Suprapubic skin (tissue), 4 donors: ENCODE measurements at regions not wholly inside any gene's neighbourhood (a gene's known extent, or its start where the extent isn't known, plus 50 kb on each side); places are given as distances from the start of the nearest gene placed in this dataset.
"Not testable (repeated sequence)": the region's sequence is repeated elsewhere in the genome, so short reads cannot be mapped to it uniquely, and the experiment has no call there.

Experiments
- DNase-seq, 2 donors: peaks; one replicate each; pipeline ENCODE4 v3.0.0-alpha.2; 2019; ENCODE audit warnings: low spot score in 2 of 2
- H3K27ac ChIP-seq: fragments of 200-600 bp; sonication (generic); one replicate; pipeline ENCODE4 v1.5.1; 2019
- H3K27me3 ChIP-seq: fragments of 200-600 bp; sonication (generic); one replicate; pipeline ENCODE4 v1.5.1; 2019
- H3K36me3 ChIP-seq: fragments of 200-600 bp; sonication (generic); one replicate; pipeline ENCODE4 v1.5.1; 2019
- H3K4me1 ChIP-seq: fragments of 200-600 bp; sonication (generic); one replicate; pipeline ENCODE4 v1.5.1; 2019
- H3K4me3 ChIP-seq: fragments of 200-600 bp; sonication (generic); one replicate; pipeline ENCODE4 v1.5.1; 2019; ENCODE audit warnings: mild to moderate bottlenecking
- H3K9me3 ChIP-seq: fragments of 200-600 bp; sonication (generic); one replicate; pipeline ENCODE4 v1.5.1; 2019
- EP300 ChIP-seq: sonication (generic); formaldehyde crosslinking; IDR thresholded peaks from one replicate; pipeline ENCODE4 v1.6.1; 2017; ENCODE audit warnings: antibody characterized with exemption
- POLR2A ChIP-seq, 2 donors: fragments of 450-650 bp; IDR thresholded peaks; one replicate each; pipeline ENCODE4 v1.6.1; 2017; ENCODE audit warnings: antibody characterized with exemption in 2 of 2, mild to moderate bottlenecking in 2 of 2, moderate library complexity in 2 of 2
- POLR2AphosphoS5 ChIP-seq, 3 donors: sonication (generic); formaldehyde crosslinking; IDR thresholded peaks; one replicate each; pipeline ENCODE4 v1.6.1; 2017; ENCODE audit warnings: antibody characterized with exemption in 3 of 3
- WGBS: methylation state at CpG from one replicate; pipeline ENCODE4 v1.1.5; 2018; 5-methylcytosine and 5-hydroxymethylcytosine counted together
- TF ChIP-seq, protein P1 (sequence below), 2 donors: fragments of 200-600 bp in 1 of 2; fragments of 450-650 bp in 1 of 2; sonication (generic) in 1 of 2; IDR thresholded peaks; one replicate each; pipeline ENCODE4 v1.5.1; 2016 to 2019; ENCODE audit warnings: antibody characterized with exemption in 2 of 2, mild to moderate bottlenecking in 1 of 2, moderate library complexity in 1 of 2

DNA sequence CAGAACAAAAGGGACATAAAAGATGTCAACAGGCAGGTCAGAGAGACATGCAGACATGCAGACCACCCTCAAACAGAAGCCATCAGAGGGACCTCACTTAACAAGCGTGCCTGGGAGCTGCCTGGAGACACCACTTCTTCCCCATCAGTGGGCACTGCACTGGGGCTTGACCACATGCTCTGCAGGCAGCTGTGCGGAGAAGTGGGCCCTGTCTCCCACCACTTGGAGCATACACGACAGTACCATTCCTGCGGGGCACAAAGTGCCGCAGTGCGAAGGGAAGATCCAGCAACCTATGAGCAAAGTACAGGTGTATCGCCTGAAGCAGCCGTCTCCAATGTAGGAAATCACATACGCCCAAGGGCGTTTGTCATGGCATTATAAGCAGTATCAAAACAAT, 150.5 kb upstream of the FOXD4L5 start:
- Histone ChIP-seq H3K4me3 (no peak overlapping the region), H3K27me3 (no peaks in the 10 kb centered on the region), H3K36me3 (no peaks in the 10 kb centered on the region), H3K27ac (no peak overlapping the region), H3K4me1 (no peaks in the 10 kb centered on the region), H3K9me3 (no peaks in the 10 kb centered on the region)
- no peak for DNase-seq
- TF ChIP-seq, protein P1, sequence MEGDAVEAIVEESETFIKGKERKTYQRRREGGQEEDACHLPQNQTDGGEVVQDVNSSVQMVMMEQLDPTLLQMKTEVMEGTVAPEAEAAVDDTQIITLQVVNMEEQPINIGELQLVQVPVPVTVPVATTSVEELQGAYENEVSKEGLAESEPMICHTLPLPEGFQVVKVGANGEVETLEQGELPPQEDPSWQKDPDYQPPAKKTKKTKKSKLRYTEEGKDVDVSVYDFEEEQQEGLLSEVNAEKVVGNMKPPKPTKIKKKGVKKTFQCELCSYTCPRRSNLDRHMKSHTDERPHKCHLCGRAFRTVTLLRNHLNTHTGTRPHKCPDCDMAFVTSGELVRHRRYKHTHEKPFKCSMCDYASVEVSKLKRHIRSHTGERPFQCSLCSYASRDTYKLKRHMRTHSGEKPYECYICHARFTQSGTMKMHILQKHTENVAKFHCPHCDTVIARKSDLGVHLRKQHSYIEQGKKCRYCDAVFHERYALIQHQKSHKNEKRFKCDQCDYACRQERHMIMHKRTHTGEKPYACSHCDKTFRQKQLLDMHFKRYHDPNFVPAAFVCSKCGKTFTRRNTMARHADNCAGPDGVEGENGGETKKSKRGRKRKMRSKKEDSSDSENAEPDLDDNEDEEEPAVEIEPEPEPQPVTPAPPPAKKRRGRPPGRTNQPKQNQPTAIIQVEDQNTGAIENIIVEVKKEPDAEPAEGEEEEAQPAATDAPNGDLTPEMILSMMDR (IDR thresholded peaks at IDR 0.05) = no peak
- TF ChIP-seq EP300 = no peak
- 93% methylated on average over 8 of the region's 10 CpGs for WGBS

DNA sequence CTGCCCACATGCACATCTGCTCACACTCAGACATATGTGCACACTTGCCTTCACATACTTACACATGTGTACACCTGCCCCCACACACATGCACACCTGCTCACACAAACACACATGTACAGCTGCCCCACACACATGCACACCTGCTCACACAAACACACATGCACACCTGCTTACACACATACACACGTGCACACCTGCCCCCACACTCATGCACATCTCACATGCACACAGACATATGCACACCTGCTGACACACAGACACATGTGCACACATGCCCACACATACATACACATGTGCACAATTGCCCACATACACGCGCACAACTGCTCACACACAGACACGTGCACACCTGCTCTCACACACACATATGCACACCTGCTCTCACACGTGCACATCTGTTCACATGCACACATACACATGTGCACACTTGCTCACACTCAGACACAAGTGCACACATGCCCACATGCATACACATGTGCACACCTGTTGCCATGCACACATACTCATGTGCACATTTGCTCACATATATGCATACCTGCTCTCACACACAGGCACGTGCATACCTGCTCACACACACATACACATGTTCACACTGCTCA, 147.8 kb upstream of the FOXD4L5 start:
- Histone ChIP-seq H3K4me1 (no peaks in the 10 kb centered on the region), H3K27me3 (no peaks in the 10 kb centered on the region), H3K27ac (no peak overlapping the region), H3K9me3 (no peaks in the 10 kb centered on the region), H3K36me3 (no peaks in the 10 kb centered on the region), H3K4me3 (no peak overlapping the region)
- no peak for DNase-seq
- TF ChIP-seq EP300 (no peak), POLR2AphosphoS5 (IDR thresholded peaks at IDR 0.05) (no peak), POLR2A (IDR thresholded peaks at IDR 0.05) (no peak)
- TF ChIP-seq, protein P1 (IDR thresholded peaks at IDR 0.05) = no peak
- WGBS = 91% methylated on average over 6 of the region's 6 CpGs

DNA sequence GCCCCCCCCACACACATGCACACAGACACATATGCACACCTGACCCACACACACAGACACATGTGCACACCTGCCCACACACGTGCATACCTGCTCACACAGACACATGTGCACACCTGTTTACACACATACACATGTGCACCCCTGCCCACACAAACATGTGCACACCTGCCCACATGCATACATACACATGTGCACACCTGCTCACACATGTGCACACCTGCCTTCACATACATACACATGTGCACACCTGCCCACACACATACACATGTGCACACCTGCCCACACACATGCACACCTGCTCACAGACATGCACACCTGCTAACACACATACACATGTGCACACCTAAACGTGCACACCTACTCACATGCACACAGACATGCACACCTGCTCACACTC, 147.0 kb upstream of the FOXD4L5 start:
- H3K27ac ChIP-seq = no peak overlapping the region
- H3K36me3 ChIP-seq = no peaks in the 10 kb centered on the region
- no peaks in the 10 kb centered on the region for H3K27me3 ChIP-seq
- WGBS = 83% methylated on average over 2 of the region's 2 CpGs
- no peak for TF ChIP-seq POLR2A (IDR thresholded peaks at IDR 0.05)
- TF ChIP-seq, protein P1 (IDR thresholded peaks at IDR 0.05) = no peak
- TF ChIP-seq EP300 = no peak
- TF ChIP-seq POLR2AphosphoS5 (IDR thresholded peaks at IDR 0.05) = no peak
- DNase-seq = no peak
- no peak overlapping the region for H3K4me3 ChIP-seq
- no peaks in the 10 kb centered on the region for H3K4me1 ChIP-seq
- no peaks in the 10 kb centered on the region for H3K9me3 ChIP-seq

DNA sequence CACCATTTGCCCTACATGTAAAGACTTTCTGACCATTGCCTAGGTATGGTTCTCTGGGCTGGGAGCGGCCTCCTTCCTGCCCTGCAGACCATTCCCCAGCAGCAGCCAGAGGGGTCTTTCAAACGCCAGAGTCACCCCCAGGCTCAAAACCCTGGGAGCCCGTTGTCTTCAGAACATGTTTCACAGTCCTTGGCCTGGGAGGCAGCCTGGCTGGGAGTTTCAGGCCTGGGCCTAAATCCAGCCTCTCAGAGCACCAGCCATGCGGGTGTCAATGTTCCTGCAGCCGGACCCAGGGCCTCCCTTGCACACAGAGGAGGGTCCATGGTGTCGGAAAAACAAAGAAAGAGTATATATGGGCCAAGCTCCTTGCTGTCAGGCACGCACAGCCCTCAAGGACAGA, 145.2 kb upstream of the FOXD4L5 start:
- Histone ChIP-seq H3K4me3 (no peak overlapping the region), H3K36me3 (no peaks in the 10 kb centered on the region), H3K4me1 (no peaks in the 10 kb centered on the region), H3K27ac (no peak overlapping the region), H3K9me3 (peaks cover 4% of the 10 kb centered on the region), H3K27me3 (no peaks in the 10 kb centered on the region)
- 77% methylated on average over 6 of the region's 7 CpGs for WGBS
- TF ChIP-seq POLR2A (IDR thresholded peaks at IDR 0.05) = no peak
- no peak for TF ChIP-seq EP300
- TF ChIP-seq, protein P1 (IDR thresholded peaks at IDR 0.05) = no peak
- no peak for TF ChIP-seq POLR2AphosphoS5 (IDR thresholded peaks at IDR 0.05)
- DNase-seq = no peak

DNA sequence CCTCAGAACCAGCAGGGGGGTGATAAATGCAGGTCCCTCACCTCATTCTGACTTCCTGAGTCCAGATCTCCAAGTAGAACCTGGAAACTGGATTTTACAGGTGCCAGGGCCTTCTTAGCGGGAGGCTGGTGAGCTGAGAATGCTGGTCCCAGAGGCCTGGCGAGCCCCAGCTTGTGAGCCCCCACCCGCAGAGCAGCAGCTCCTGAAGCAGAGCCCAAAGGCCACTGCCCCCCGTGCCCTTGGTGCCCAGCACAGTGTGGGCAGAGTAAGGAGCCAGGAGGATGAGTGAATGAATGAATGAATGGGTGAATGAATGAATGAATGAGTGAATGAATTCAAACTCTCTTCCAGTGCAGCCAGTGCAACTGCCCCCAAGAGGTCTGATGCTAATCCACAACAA, 142.4 kb upstream of the FOXD4L5 start:
- H3K4me3 ChIP-seq, DNase-seq, H3K27ac ChIP-seq, H3K9me3 ChIP-seq, H3K36me3 ChIP-seq, H3K27me3 ChIP-seq, H3K4me1 ChIP-seq: not testable (repeated sequence)
- WGBS = 76% methylated on average over 3 of the region's 4 CpGs

DNA sequence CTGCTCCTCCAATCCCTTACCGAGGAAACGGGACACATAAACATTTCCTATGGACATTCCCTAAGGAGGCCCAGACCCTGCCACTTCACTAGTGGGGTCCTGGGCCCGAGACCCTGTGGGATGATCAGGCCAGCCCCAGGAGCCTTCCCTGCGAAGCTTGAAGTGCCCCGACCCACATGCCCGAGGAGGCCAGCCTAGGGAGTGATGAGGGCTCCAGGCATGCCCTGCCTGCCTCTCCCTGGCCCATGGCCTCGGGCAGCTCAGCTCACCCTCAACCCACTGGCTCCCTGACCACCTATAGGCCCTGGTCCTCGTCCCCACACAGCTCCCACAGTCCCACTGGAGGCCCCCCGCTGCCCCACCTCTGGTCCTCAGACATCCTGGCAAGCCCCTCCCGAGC, 141.8 kb upstream of the FOXD4L5 start:
- not testable (repeated sequence) for H3K4me3 ChIP-seq, H3K27me3 ChIP-seq, H3K9me3 ChIP-seq, H3K27ac ChIP-seq, H3K36me3 ChIP-seq, H3K4me1 ChIP-seq, DNase-seq
- 77% methylated on average over 4 of the region's 10 CpGs for WGBS
